ENCODE measurements at regions not wholly inside any gene's neighbourhood (a gene's known extent, or its start where the extent isn't known, plus 50 kb on each side); places are given as distances from the start of the nearest gene placed in this dataset.
A peak's percentile ranks its signal among the peaks of the same experiment; 100 is the strongest.
"Not testable (repeated sequence)": the region's sequence is repeated elsewhere in the genome, so short reads cannot be mapped to it uniquely, and the experiment has no call there.

GRCh38 chr10:63929831-63930467 lies 408.7 kb downstream of the REEP3 start:
- DNase-seq = no peak

- DNase-seq = no peak
Measured at GRCh38 chr10:63930584-63930983, 409.4 kb downstream of the REEP3 start.

- DNase-seq = peak; percentile 2
Measured at GRCh38 chr10:63935705-63936104, 414.5 kb downstream of the REEP3 start.

- DNase-seq = no peak
Measured at GRCh38 chr10:63940277-63940922, 419.2 kb downstream of the REEP3 start.

GRCh38 chr10:63964406-63964805 lies 443.2 kb downstream of the REEP3 start:
- no peak for DNase-seq

- DNase-seq = no peak
Measured at GRCh38 chr10:63965846-63966245, 444.6 kb downstream of the REEP3 start.

GRCh38 chr10:63972949-63973827 lies 452.0 kb downstream of the REEP3 start:
- DNase-seq = no peak

GRCh38 chr10:63976538-63976937 lies 455.3 kb downstream of the REEP3 start:
- peak; percentile 59 for DNase-seq

- peak; percentile 75 for DNase-seq
Measured at GRCh38 chr10:63977329-63977923, 456.2 kb downstream of the REEP3 start.

- not testable (repeated sequence) for DNase-seq
Measured at GRCh38 chr10:63980870-63981269, 459.7 kb downstream of the REEP3 start.

- DNase-seq = not testable (repeated sequence)
Measured at GRCh38 chr10:63984061-63984460, 462.9 kb downstream of the REEP3 start.

GRCh38 chr10:63986536-63986935 lies 465.3 kb downstream of the REEP3 start:
- DNase-seq = no peak

GRCh38 chr10:63987212-63987611 lies 466.0 kb downstream of the REEP3 start:
- DNase-seq = no peak

- DNase-seq = no peak
Measured at GRCh38 chr10:63994371-63994770, 473.2 kb downstream of the REEP3 start.

- no peak for DNase-seq
Measured at GRCh38 chr10:64007157-64007556, 486.0 kb downstream of the REEP3 start.

- no peak for DNase-seq
Measured at GRCh38 chr10:64010711-64011110, 489.5 kb downstream of the REEP3 start.

- peak; percentile 77 for DNase-seq
Measured at GRCh38 chr10:64011912-64012714, 490.9 kb downstream of the REEP3 start.

- no peak for DNase-seq
Measured at GRCh38 chr10:64014281-64014680, 493.1 kb downstream of the REEP3 start.

GRCh38 chr10:64023926-64024470 lies 502.8 kb downstream of the REEP3 start:
- DNase-seq = peak; percentile 85

GRCh38 chr10:64033711-64034110 lies 512.5 kb downstream of the REEP3 start:
- no peak for DNase-seq

- DNase-seq = peak; percentile 41
Measured at GRCh38 chr10:64036321-64036930, 515.2 kb downstream of the REEP3 start.
